Osteocyte (in vitro differentiated cells): ENCODE measurements at regions not wholly inside any gene's neighbourhood (a gene's known extent, or its start where the extent isn't known, plus 50 kb on each side); places are given as distances from the start of the nearest gene placed in this dataset.

Experiments used
- DNase-seq: peaks from one replicate; pipeline ENCODE4 v3.0.0; 2021; ENCODE audit warnings: mixed read lengths; ENCODE audit not compliant: unreplicated experiment; ENCODE audit errors: extremely low spot score
- H3K27ac Mint-ChIP-seq: one replicate; pipeline ENCODE4 v1.8.0; 2021; ENCODE audit warnings: mild to moderate bottlenecking, mixed read lengths; ENCODE audit not compliant: unreplicated experiment
- H3K27me3 Mint-ChIP-seq: one replicate; pipeline ENCODE4 v1.8.0; 2021; ENCODE audit warnings: mixed read lengths; ENCODE audit not compliant: unreplicated experiment
- H3K36me3 Mint-ChIP-seq: one replicate; pipeline ENCODE4 v1.8.0; 2021; ENCODE audit warnings: mixed read lengths; ENCODE audit not compliant: unreplicated experiment
- H3K4me1 Mint-ChIP-seq: one replicate; pipeline ENCODE4 v1.8.0; 2021; ENCODE audit warnings: mixed read lengths; ENCODE audit not compliant: unreplicated experiment
- H3K4me3 Mint-ChIP-seq: one replicate; pipeline ENCODE4 v1.8.0; 2021; ENCODE audit warnings: mild to moderate bottlenecking, moderate library complexity, mixed read lengths; ENCODE audit not compliant: unreplicated experiment
- H3K9me3 Mint-ChIP-seq: one replicate; pipeline ENCODE4 v1.8.0; 2021; ENCODE audit warnings: mixed read lengths; ENCODE audit not compliant: unreplicated experiment
- TF ChIP-seq, protein P1 (sequence below): fragments of 200-600 bp; sonication (generic); IDR thresholded peaks from 2 replicates; pipeline ENCODE4 v1.5.0; 2021; ENCODE audit warnings: antibody characterized with exemption, mild to moderate bottlenecking, moderate library complexity

DNA sequence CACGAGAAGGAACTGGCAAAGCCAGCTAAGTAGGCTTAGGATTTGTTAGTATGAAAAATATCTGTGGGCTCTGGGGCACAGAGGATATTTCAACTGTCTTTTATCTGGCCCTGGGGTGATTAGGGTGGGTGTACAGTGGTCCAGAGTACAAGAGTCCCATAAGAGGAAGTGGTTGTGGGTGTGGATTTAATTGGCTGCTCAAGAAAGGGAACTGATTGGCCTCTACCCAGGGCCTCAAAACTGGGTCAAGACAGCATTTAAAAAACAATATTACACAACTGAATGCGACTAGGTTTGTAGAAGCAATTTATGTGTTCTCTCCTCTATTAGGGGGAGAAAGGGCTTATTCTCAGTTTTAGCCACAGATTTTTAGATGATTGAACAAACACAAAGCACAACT is 1353.4 kb upstream of the WWC1 start:
- Mint-ChIP-seq H3K27me3 (no peaks in the 10 kb centered on the region), H3K4me3 (no peak overlapping the region), H3K27ac (no peak overlapping the region), H3K9me3 (peaks cover 28% of the 10 kb centered on the region), H3K4me1 (no peaks in the 10 kb centered on the region), H3K36me3 (no peaks in the 10 kb centered on the region)
- TF ChIP-seq, protein P1, sequence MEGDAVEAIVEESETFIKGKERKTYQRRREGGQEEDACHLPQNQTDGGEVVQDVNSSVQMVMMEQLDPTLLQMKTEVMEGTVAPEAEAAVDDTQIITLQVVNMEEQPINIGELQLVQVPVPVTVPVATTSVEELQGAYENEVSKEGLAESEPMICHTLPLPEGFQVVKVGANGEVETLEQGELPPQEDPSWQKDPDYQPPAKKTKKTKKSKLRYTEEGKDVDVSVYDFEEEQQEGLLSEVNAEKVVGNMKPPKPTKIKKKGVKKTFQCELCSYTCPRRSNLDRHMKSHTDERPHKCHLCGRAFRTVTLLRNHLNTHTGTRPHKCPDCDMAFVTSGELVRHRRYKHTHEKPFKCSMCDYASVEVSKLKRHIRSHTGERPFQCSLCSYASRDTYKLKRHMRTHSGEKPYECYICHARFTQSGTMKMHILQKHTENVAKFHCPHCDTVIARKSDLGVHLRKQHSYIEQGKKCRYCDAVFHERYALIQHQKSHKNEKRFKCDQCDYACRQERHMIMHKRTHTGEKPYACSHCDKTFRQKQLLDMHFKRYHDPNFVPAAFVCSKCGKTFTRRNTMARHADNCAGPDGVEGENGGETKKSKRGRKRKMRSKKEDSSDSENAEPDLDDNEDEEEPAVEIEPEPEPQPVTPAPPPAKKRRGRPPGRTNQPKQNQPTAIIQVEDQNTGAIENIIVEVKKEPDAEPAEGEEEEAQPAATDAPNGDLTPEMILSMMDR, result no peak
- no peak for DNase-seq

DNA sequence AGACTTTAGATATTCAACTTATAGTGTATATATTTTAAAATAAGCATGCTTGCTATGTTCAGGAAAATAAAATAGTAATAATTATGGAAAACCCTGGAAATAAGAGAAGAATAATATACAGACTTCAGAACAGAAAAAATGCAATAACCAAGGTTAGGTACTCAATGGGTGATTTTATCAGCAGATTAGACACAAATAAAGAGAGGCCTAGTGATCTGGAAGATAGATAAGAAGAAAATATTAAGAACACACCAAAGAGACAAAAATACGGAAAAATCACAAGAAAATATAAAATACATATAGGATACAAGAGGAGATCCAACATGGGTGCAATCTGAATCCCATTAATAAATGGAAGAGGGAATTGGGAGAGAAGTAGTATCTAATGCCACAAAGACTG is 1348.5 kb upstream of the WWC1 start:
- Mint-ChIP-seq H3K36me3 (no peaks in the 10 kb centered on the region), H3K27ac (no peak overlapping the region), H3K9me3 (peaks cover 32% of the 10 kb centered on the region), H3K27me3 (no peaks in the 10 kb centered on the region), H3K4me1 (no peaks in the 10 kb centered on the region), H3K4me3 (no peak overlapping the region)
- TF ChIP-seq, protein P1, result no peak
- no peak for DNase-seq

DNA sequence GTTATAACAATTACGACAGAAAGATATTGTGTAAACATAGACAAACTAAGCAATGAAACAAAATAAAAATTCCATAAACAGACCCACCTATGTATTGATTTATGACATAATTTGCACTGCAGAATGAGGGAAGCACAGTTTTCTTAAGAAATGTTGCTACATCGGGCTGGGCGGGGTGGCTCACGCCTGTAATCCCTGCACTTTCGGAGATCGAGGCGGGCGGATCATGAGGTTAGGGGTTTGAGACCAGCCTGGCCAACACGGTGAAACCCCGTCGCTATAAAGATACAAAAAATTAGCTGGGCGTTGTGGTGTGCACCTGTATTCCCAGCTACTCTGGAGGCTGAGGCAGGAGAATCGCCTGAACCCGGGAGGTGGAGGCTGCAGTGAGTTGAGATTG is 1344.4 kb upstream of the WWC1 start:
- Mint-ChIP-seq H3K4me1 (no peaks in the 10 kb centered on the region), H3K9me3 (peaks cover 17% of the 10 kb centered on the region), H3K4me3 (no peak overlapping the region), H3K27ac (no peak overlapping the region), H3K27me3 (no peaks in the 10 kb centered on the region), H3K36me3 (no peaks in the 10 kb centered on the region)
- TF ChIP-seq, protein P1, result no peak
- DNase-seq, result no peak

DNA sequence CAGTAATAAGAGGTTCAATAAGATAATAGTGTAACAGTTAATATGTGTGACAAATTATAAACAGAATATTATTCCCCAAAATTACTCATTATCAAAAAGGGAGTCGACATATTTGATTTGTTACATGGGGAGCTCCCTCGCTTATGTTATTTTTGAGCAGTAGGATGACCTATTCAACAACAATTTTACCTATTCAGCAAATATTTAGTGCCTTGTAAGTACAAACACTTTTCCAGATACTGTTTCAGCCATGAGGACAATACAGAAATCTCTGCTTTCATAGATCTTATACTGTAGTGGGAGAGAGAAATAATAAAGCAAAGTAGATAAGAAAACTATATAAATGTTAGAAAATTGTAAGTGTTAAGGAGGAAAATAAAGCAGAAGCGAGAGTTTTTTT is 1342.8 kb upstream of the WWC1 start:
- H3K27ac Mint-ChIP-seq, result no peak overlapping the region
- TF ChIP-seq, protein P1, result no peak
- H3K4me1 Mint-ChIP-seq, result no peaks in the 10 kb centered on the region
- no peak overlapping the region for H3K4me3 Mint-ChIP-seq
- H3K27me3 Mint-ChIP-seq, result no peaks in the 10 kb centered on the region
- no peak for DNase-seq
- H3K9me3 Mint-ChIP-seq, result peaks cover 5% of the 10 kb centered on the region
- no peaks in the 10 kb centered on the region for H3K36me3 Mint-ChIP-seq

DNA sequence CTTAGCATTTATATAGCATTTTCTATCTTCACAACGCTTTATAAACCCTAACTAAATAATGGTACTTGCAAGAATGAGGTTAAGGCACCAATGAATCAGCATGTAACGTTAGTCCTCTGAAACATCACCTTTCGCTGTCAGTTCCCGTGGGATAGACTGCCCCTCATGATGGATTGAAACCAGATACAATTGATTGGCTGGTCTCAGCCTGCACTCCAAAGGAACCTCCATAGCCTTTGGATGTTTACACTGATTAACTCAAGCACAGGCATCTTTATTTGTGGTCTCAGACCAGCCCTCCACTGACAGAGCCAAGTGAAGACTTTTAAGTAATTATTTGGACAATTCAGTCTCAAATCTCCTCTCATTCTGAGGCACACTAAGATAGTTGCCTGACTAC is 1339.4 kb upstream of the WWC1 start:
- Mint-ChIP-seq H3K9me3 (no peaks in the 10 kb centered on the region), H3K4me3 (no peak overlapping the region), H3K27ac (no peak overlapping the region), H3K27me3 (no peaks in the 10 kb centered on the region), H3K4me1 (no peaks in the 10 kb centered on the region), H3K36me3 (no peaks in the 10 kb centered on the region)
- no peak for DNase-seq
- TF ChIP-seq, protein P1, result no peak
